ACC112 (cell line): ENCODE measurements at regions not wholly inside any gene's neighbourhood (a gene's known extent, or its start where the extent isn't known, plus 50 kb on each side); places are given as distances from the start of the nearest gene placed in this dataset.

Source experiments
- H2AFZ ChIP-seq: fragments of 200-600 bp; sonication (generic); one replicate; pipeline ENCODE4 v1.6.0; 2017; ENCODE audit warnings: antibody characterized with exemption, low read length; ENCODE audit not compliant: unreplicated experiment
- H3K27ac ChIP-seq: fragments of 200-600 bp; sonication (generic); 2 replicates; pipeline ENCODE4 v1.5.1; 2014; ENCODE audit warnings: low read depth, mild to moderate bottlenecking, antibody characterized with exemption, low read length, moderate library complexity
- H3K27me3 ChIP-seq: fragments of 200-600 bp; sonication (generic); 2 replicates; pipeline ENCODE4 v1.6.1; 2014; ENCODE audit warnings: mild to moderate bottlenecking, antibody characterized with exemption, low read length, moderate library complexity, mixed read lengths; ENCODE audit not compliant: insufficient read depth
- H3K36me3 ChIP-seq: fragments of 200-600 bp; sonication (generic); 2 replicates; pipeline ENCODE4 v1.6.1; 2016; ENCODE audit warnings: mild to moderate bottlenecking, antibody characterized with exemption, low read length, moderate library complexity, mixed read lengths; ENCODE audit not compliant: insufficient read depth
- H3K4me1 ChIP-seq: fragments of 200-600 bp; sonication (generic); one replicate; pipeline ENCODE4 v1.6.1; 2016; ENCODE audit warnings: low read length, mixed read lengths; ENCODE audit not compliant: insufficient read depth, unreplicated experiment, control insufficient read depth
- H3K4me3 ChIP-seq: fragments of 200-600 bp; sonication (generic); 2 replicates; pipeline ENCODE4 v1.5.1; 2014; ENCODE audit warnings: mild to moderate bottlenecking, low read depth, low read length
- H3K79me2 ChIP-seq: fragments of 200-600 bp; sonication (generic); one replicate; pipeline ENCODE4 v1.6.0; 2016; ENCODE audit warnings: low read length; ENCODE audit not compliant: control insufficient read depth, unreplicated experiment, insufficient read depth

GRCh38 chr20:17856837-17857605 is 111.6 kb downstream of the SNX5 start:
- Histone ChIP-seq H2AFZ (no peak overlapping the region), H3K4me1 (no peaks in the 10 kb centered on the region), H3K27ac (no peak overlapping the region), H3K27me3 (no peaks in the 10 kb centered on the region), H3K79me2 (no peaks in the 10 kb centered on the region), H3K36me3 (no peaks in the 10 kb centered on the region), H3K4me3 (no peak overlapping the region)

- no peaks in the 10 kb centered on the region for H3K36me3 ChIP-seq
- H3K27ac ChIP-seq = no peak overlapping the region
- H3K79me2 ChIP-seq = no peaks in the 10 kb centered on the region
- no peak overlapping the region for H3K4me3 ChIP-seq
- H2AFZ ChIP-seq = no peak overlapping the region
- no peaks in the 10 kb centered on the region for H3K4me1 ChIP-seq
- no peaks in the 10 kb centered on the region for H3K27me3 ChIP-seq
Observed at GRCh38 chr20:17856024-17856564, 112.5 kb downstream of the SNX5 start.

DNA sequence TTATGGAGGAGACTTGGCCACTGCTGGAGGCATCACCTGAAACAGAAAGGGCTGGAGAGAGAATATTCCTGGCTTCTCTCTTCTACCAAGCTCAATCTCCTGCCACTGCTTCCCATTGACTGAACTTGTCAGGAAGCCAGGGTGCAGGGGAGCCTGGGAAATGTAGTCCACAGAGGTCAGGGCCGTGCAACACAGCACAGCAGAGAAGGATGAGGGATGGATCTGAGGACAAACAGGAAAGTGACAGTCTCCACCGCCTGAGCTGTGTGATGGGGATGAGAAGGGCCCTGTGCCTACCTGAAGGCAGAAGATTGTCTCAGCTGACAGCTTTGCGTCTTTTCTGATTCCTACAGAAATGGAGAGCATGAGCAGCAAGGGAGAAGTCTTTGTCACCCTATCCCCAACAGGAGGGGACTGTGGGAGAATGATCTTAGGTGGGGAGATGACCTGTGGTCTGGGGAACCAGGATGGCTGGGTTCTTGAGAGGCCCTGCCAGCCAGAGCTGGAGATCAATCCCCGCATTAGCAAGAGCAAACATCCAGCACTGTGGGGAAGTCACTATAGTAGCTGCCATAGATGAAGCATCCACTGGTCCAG is 114.2 kb downstream of the SNX5 start:
- Histone ChIP-seq H3K79me2 (no peaks in the 10 kb centered on the region), H3K4me3 (no peak overlapping the region), H3K4me1 (peaks cover 12% of the 10 kb centered on the region), H2AFZ (no peak overlapping the region), H3K36me3 (no peaks in the 10 kb centered on the region), H3K27ac (no peak overlapping the region), H3K27me3 (no peaks in the 10 kb centered on the region)

DNA sequence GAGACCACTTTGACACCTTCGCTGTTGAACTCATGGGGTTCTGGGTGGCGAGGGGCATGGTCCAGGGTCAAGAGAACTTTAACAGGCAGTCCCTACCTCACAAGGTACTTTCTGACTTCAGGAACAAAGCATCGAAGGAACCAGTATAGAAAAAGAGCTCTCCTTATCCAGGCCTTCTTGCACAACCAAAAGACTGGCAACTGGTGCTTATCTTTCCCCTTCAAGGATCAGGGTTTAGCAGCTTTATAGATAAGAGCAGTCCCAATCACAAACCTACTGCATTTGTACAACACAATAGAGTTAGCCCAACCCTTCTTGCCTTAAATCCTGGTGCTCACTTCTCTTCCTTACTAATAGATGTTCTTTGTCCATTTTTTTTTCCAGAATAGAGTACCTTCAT is 116.3 kb downstream of the SNX5 start:
- peaks cover 22% of the 10 kb centered on the region for H3K4me1 ChIP-seq

DNA sequence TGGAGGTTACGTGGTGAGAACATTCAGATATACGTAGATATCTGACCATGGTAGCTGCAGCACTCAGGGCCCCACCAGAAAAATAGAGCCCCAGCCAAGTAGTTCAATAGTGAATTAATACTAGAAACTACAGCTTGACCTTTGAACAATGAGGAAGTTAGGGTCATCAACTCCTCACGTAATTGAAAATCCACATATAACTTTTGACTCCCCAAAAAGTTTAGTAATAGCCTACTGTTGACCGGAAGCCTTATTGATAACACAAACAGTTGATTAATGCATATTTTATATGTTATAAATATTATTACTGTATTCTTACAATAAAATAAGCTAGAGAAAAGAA is 117.9 kb downstream of the SNX5 start:
- H3K4me1 ChIP-seq = peaks cover 33% of the 10 kb centered on the region
- no peaks in the 10 kb centered on the region for H3K27me3 ChIP-seq
- H3K27ac ChIP-seq = peak overlapping the region; percentile 95

More for the DNA sequence above, 116.3 kb downstream of the SNX5 start:
- Histone ChIP-seq H3K4me3 (no peak overlapping the region), H3K79me2 (no peaks in the 10 kb centered on the region), H2AFZ (no peak overlapping the region), H3K27ac (no peak overlapping the region), H3K36me3 (no peaks in the 10 kb centered on the region), H3K27me3 (no peaks in the 10 kb centered on the region)

GRCh38 chr20:17849901-17850683 is 118.5 kb downstream of the SNX5 start:
- Histone ChIP-seq H3K27ac (peak overlapping the region; percentile 95), H3K4me3 (peak overlapping the region; percentile 52), H3K27me3 (no peaks in the 10 kb centered on the region), H2AFZ (peak overlapping the region; percentile 44), H3K79me2 (no peaks in the 10 kb centered on the region), H3K36me3 (no peaks in the 10 kb centered on the region), H3K4me1 (peaks cover 33% of the 10 kb centered on the region)

More for the DNA sequence above, 117.9 kb downstream of the SNX5 start:
- Histone ChIP-seq H3K79me2 (no peaks in the 10 kb centered on the region), H3K4me3 (peak overlapping the region; percentile 52; the same call in 1 of the 2 replicates), H3K36me3 (no peaks in the 10 kb centered on the region), H2AFZ (peak overlapping the region; percentile 44)

DNA sequence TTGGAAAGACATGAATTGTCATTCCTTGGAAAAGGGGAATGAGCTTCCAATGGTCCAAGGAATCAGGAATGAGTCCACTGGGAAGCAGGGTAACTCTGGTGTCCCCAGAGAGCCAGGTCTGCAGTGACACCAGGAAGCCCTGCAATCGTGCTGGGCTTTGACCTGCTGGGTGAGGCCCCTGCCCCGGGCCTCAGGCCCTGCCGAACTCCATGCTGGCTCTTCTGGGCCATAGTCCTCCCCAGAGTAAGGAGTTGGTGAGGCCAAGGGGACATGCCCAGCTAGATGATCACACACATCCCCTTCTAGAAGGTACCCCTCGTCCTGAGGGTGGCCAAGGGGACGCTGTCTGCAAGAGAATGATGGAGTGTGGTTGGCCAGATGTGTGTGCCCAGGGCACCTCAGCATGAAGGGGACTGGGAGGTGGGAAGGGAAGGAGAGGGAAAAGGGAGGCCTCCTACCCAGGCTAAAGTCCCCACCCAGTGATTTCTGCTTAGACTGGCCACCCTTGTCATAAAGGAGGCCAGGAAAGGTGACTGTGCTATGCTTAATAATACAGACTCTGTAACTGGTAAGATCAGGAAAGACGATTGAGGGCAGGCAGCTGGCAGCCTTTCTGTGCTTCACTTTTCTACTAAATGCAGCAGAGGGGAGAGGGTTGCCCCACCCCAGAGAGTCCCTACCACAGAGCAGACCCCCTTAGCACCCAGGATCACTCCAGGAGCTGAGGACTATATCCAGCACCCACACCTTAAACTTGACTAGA is 119.3 kb downstream of the SNX5 start:
- Histone ChIP-seq H3K36me3 (no peaks in the 10 kb centered on the region), H3K79me2 (no peaks in the 10 kb centered on the region), H2AFZ (peak overlapping the region; percentile 24), H3K27ac (peak overlapping the region; percentile 95), H3K4me3 (no peak overlapping the region), H3K27me3 (no peaks in the 10 kb centered on the region), H3K4me1 (peaks cover 33% of the 10 kb centered on the region)

- Histone ChIP-seq H3K4me3 (no peak overlapping the region), H3K27me3 (no peaks in the 10 kb centered on the region), H3K4me1 (peaks cover 41% of the 10 kb centered on the region), H2AFZ (no peak overlapping the region), H3K79me2 (no peaks in the 10 kb centered on the region), H3K27ac (peak overlapping the region; percentile 95), H3K36me3 (no peaks in the 10 kb centered on the region)
Observed at GRCh38 chr20:17848249-17849048, 120.1 kb downstream of the SNX5 start.

DNA sequence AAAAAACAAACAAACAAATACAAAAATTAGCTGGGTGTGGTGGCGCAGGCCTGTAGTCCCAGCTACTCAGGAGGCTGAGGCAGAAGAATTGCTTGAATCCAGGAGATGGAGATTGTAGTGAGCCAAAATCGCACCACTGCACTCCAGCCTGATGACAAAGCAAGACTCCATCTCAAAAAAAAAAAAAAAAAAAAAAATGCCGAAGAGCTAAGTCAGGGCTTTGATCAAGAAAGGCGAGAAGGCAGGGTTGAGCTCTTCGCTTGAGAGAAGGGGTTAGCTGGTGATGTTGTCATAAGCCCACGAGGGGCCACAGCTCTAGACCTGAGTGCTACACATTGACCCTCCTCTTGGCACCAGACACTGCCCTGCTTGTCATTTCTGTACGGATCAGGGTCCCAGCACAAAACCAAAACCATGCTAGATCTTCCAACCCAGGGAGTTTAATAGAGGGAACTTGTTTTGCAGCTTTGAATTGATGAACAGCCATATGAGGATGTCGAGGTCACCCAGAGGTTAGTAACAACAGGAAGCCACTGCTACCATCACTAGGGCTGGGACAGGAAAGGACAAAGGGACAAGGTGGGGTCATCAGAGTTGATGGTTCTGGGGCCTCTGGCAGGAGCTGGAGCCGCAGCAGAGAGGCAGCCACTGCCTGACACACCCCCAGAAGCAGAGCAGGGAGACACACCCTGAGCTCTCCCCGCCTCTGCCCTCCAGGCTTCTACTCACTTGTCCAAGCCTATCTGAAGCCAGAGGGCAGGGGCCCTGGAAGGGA is 122.7 kb downstream of the SNX5 start:
- peaks cover 65% of the 10 kb centered on the region for H3K4me1 ChIP-seq
- H3K4me3 ChIP-seq = no peak overlapping the region
- H3K27me3 ChIP-seq = no peaks in the 10 kb centered on the region
- peak overlapping the region; percentile 27; the same call in 1 of the 2 replicates for H3K27ac ChIP-seq
- H3K36me3 ChIP-seq = no peaks in the 10 kb centered on the region
- no peaks in the 10 kb centered on the region for H3K79me2 ChIP-seq
- no peak overlapping the region for H2AFZ ChIP-seq
